MM.1S (cell line): ENCODE measurements at regions not wholly inside any gene's neighbourhood (a gene's known extent, or its start where the extent isn't known, plus 50 kb on each side); places are given as distances from the start of the nearest gene placed in this dataset.
"Not testable (repeated sequence)": the region's sequence is repeated elsewhere in the genome, so short reads cannot be mapped to it uniquely, and the experiment has no call there.

ENCODE experiments used
- DNase-seq: peaks from one replicate; pipeline ENCODE4 v3.0.0-alpha.2; 2015
- H2AFZ ChIP-seq: fragments of 300-600 bp; sonication (generic); 2 replicates; pipeline ENCODE4 v1.6.0; 2016; ENCODE audit warnings: antibody characterized with exemption, low read length
- H3F3A ChIP-seq: fragments of 300-600 bp; sonication (generic); 2 replicates; pipeline ENCODE4 v1.6.1; 2016; ENCODE audit warnings: mild to moderate bottlenecking, antibody characterized with exemption, low read length, moderate library complexity, mixed read lengths; ENCODE audit not compliant: insufficient read depth
- H3K27ac ChIP-seq: fragments of 300-600 bp; sonication (generic); 2 replicates; pipeline ENCODE4 v1.5.1; 2016; ENCODE audit warnings: mild to moderate bottlenecking, low read length
- H3K27me3 ChIP-seq: fragments of 300-600 bp; sonication (generic); replicated peaks from 2 replicates; pipeline ENCODE4 v1.6.0; 2016; ENCODE audit warnings: low read length; ENCODE audit not compliant: insufficient read depth
- H3K36me3 ChIP-seq: fragments of 300-600 bp; sonication (generic); replicated peaks from 2 replicates; pipeline ENCODE4 v1.6.1; 2016; ENCODE audit warnings: mild to moderate bottlenecking, low read length, mixed read lengths; ENCODE audit not compliant: insufficient read depth
- H3K4me1 ChIP-seq: fragments of 300-600 bp; sonication (generic); 2 replicates; pipeline ENCODE4 v1.6.1; 2016; ENCODE audit warnings: low read length, mixed read lengths
- H3K4me2 ChIP-seq: fragments of 300-600 bp; sonication (generic); 2 replicates; pipeline ENCODE4 v1.6.0; 2016; ENCODE audit warnings: low read depth, low read length
- H3K4me3 ChIP-seq: fragments of 300-600 bp; sonication (generic); 2 replicates; pipeline ENCODE4 v1.5.1; 2016; ENCODE audit warnings: low read length, mixed read lengths
- H3K79me2 ChIP-seq: fragments of 300-600 bp; sonication (generic); 2 replicates; pipeline ENCODE4 v1.6.1; 2016; ENCODE audit warnings: mixed run types, low read length, mixed read lengths
- H3K9ac ChIP-seq: fragments of 300-600 bp; sonication (generic); 2 replicates; pipeline ENCODE4 v1.6.1; 2016; ENCODE audit warnings: low read length, mixed read lengths
- H3K9me2 ChIP-seq: fragments of 300-600 bp; sonication (generic); replicated peaks from 2 replicates; pipeline ENCODE4 v1.6.1; 2016; ENCODE audit warnings: mild to moderate bottlenecking, low read length, mixed read lengths; ENCODE audit not compliant: insufficient read depth
- H3K9me3 ChIP-seq: fragments of 300-600 bp; sonication (generic); replicated peaks from 2 replicates; pipeline ENCODE4 v1.6.1; 2016; ENCODE audit warnings: mild to moderate bottlenecking, low read length, mixed read lengths; ENCODE audit not compliant: insufficient read depth
- H4K20me1 ChIP-seq: fragments of 300-600 bp; sonication (generic); 2 replicates; pipeline ENCODE4 v1.6.1; 2016; ENCODE audit warnings: mild to moderate bottlenecking, low read length, moderate library complexity, mixed read lengths; ENCODE audit not compliant: insufficient read depth
- EZH2 ChIP-seq: fragments of 300-600 bp; sonication (generic); optimal IDR thresholded peaks from 2 replicates; pipeline ENCODE3; 2017; ENCODE audit warnings: low read depth, mild to moderate bottlenecking, antibody characterized with exemption, low read length, mixed read lengths
- EZH2phosphoT487 ChIP-seq: fragments of 300-600 bp; sonication (generic); IDR thresholded peaks from 2 replicates; pipeline ENCODE4 v1.6.1; 2018; ENCODE audit warnings: antibody characterized with exemption, low read length
- TF ChIP-seq, protein P1 (sequence below): fragments of 300-600 bp; sonication (generic); IDR thresholded peaks from 2 replicates; pipeline ENCODE4 v1.5.1; 2016; ENCODE audit warnings: antibody characterized with exemption, low read length, mixed read lengths

- H3K4me1 ChIP-seq, result no peaks in the 10 kb centered on the region
- no peaks in the 10 kb centered on the region for H3K9me3 ChIP-seq
- TF ChIP-seq, protein P1, sequence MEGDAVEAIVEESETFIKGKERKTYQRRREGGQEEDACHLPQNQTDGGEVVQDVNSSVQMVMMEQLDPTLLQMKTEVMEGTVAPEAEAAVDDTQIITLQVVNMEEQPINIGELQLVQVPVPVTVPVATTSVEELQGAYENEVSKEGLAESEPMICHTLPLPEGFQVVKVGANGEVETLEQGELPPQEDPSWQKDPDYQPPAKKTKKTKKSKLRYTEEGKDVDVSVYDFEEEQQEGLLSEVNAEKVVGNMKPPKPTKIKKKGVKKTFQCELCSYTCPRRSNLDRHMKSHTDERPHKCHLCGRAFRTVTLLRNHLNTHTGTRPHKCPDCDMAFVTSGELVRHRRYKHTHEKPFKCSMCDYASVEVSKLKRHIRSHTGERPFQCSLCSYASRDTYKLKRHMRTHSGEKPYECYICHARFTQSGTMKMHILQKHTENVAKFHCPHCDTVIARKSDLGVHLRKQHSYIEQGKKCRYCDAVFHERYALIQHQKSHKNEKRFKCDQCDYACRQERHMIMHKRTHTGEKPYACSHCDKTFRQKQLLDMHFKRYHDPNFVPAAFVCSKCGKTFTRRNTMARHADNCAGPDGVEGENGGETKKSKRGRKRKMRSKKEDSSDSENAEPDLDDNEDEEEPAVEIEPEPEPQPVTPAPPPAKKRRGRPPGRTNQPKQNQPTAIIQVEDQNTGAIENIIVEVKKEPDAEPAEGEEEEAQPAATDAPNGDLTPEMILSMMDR, result no peak
- TF ChIP-seq EZH2phosphoT487, result no peak
- TF ChIP-seq EZH2, result no peak
These were observed 103.8 kb downstream of the TRIM43 start for GRCh38 chr2:95695613-95696012.

DNA sequence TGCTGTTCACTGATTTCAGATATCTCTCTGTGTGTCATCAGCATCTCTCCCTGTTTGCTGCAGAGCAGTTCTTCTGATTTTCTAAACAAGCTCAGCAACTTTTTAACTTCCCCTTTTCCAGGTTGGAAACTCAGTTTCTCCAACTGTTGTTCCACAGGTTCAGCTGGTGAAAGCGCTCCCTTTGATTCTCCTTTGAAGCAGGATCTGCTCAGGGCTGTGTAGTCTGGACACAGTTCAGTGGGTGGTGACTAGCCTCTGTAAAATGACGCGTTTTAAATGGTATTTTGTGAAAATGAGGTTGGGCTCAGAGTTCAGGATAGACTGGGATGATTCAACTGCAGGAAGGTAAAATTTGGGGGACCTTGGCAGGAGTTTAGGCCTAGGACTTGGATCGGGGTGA, 106.3 kb downstream of the TRIM43 start:
- no peaks in the 10 kb centered on the region for H3K27me3 ChIP-seq
- no peaks in the 10 kb centered on the region for H3F3A ChIP-seq
- H3K4me1 ChIP-seq, result no peaks in the 10 kb centered on the region
- H3K4me3 ChIP-seq, result no peak overlapping the region
- no peaks in the 10 kb centered on the region for H4K20me1 ChIP-seq
- no peak overlapping the region for H3K27ac ChIP-seq
- H3K79me2 ChIP-seq, result no peaks in the 10 kb centered on the region
- H3K9me3 ChIP-seq, result no peaks in the 10 kb centered on the region
- H3K36me3 ChIP-seq, result no peaks in the 10 kb centered on the region
- no peaks in the 10 kb centered on the region for H3K9me2 ChIP-seq
- H3K4me2 ChIP-seq, result no peak overlapping the region
- TF ChIP-seq, protein P1, result no peak
- TF ChIP-seq EZH2 (no peak), EZH2phosphoT487 (no peak)
- H2AFZ ChIP-seq, result no peak overlapping the region
- no peak for DNase-seq
- H3K9ac ChIP-seq, result no peak overlapping the region

More at GRCh38 chr2:95695613-95696012, 103.8 kb downstream of the TRIM43 start:
- H2AFZ ChIP-seq, result no peak overlapping the region
- no peaks in the 10 kb centered on the region for H3K36me3 ChIP-seq
- no peak overlapping the region for H3K4me2 ChIP-seq
- H3K4me3 ChIP-seq, result no peak overlapping the region
- H3K79me2 ChIP-seq, result no peaks in the 10 kb centered on the region
- DNase-seq, result no peak
- no peak overlapping the region for H3K9ac ChIP-seq
- no peaks in the 10 kb centered on the region for H3F3A ChIP-seq
- H3K27me3 ChIP-seq, result no peaks in the 10 kb centered on the region
- no peak overlapping the region for H3K27ac ChIP-seq
- no peaks in the 10 kb centered on the region for H3K9me2 ChIP-seq
- no peaks in the 10 kb centered on the region for H4K20me1 ChIP-seq

DNA sequence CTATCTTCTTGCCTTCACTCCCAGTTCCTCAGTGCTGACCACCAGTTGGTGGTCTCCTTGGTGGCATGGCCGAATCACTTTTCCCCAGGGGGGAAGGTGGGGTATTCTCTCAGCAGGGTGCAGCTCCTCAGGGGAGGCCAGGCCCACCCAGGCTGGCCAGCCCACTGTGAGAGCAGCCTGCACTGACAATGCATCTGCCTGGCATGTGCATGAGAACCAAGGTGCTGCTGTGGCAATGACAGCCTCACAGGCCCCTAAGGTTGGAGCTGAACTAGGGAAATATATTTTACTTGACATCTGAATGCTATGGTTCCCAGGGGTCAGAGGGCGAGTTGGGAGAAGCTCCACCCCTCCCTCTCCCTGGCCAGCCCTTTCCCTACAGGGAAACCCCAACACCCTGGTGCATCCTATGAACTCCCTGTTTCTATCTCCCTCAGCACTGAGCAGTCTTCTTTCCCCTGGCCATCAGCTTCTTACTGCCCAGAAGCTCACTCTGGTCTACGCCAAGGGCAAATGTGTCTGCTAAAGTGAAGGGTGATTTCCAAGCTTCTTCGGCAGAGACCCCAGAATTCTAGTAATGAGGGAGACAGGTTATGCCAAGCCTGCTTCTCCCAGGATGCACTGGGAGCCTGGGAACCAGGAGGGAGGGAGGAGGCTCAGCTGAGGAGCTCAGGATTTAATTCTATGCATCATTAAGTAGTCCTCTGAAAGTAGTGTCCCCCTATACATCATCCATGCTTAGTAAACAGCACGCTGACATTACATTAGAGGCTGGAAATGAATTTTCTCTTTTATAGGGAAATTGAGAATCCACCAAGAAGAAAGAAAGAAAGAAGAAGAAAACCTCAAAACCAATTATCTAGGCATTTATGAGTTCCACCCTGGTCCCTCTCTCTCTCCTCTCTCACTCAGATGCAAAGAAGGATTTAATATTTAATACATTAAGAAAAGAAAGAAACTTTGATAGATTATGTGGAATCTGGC, 107.7 kb downstream of the TRIM43 start:
- not testable (repeated sequence) for H3K4me3 ChIP-seq, H3K9ac ChIP-seq, H3K4me2 ChIP-seq, H3K27me3 ChIP-seq, H3K9me3 ChIP-seq, H3K36me3 ChIP-seq, DNase-seq, H3K79me2 ChIP-seq, H3K9me2 ChIP-seq, H3F3A ChIP-seq, H3K4me1 ChIP-seq, H2AFZ ChIP-seq, H4K20me1 ChIP-seq, H3K27ac ChIP-seq

DNA sequence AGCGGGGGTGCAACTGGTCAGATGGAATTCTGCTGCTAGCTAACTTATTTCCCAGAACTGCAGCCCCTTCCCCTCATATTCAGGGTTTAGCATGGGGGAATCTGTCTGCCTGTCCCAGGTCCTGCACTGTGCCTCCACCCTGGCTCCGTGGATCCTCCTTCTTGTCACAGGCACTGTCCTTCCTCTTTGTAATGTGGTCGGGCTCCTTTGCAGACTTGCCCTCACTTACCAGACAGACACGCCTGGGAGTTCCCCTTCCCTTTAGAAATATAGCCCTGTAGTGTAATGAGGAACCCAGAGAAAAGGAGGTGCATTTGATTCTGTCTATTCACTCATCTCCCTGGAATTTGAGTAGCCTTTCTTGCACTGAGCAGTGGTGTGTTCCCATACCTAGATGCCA, 108.7 kb downstream of the TRIM43 start:
- DNase-seq, result no peak
- Histone ChIP-seq H3K36me3 (no peaks in the 10 kb centered on the region), H3F3A (no peaks in the 10 kb centered on the region), H2AFZ (no peak overlapping the region), H3K9me3 (no peaks in the 10 kb centered on the region), H3K4me1 (no peaks in the 10 kb centered on the region), H4K20me1 (no peaks in the 10 kb centered on the region), H3K27me3 (no peaks in the 10 kb centered on the region), H3K4me2 (no peak overlapping the region), H3K9me2 (no peaks in the 10 kb centered on the region), H3K4me3 (no peak overlapping the region), H3K79me2 (no peaks in the 10 kb centered on the region), H3K9ac (no peak overlapping the region), H3K27ac (no peak overlapping the region)
- TF ChIP-seq, protein P1, result no peak
- no peak for TF ChIP-seq EZH2phosphoT487
- TF ChIP-seq EZH2, result no peak
